Activated T-helper 2 cell treated with anti-CD3 and anti-CD28 coated beads, Interferon-gamma antibody, Interleukin-2, Interleukin-4, amounts not matched to agents 10 μg/mL and 5 μg/mL and 100 μg/mL, durations not matched to agents 14 hours and 24 hours and 36 hours (primary cell): ENCODE measurements at regions not wholly inside any gene's neighbourhood (a gene's known extent, or its start where the extent isn't known, plus 50 kb on each side); places are given as distances from the start of the nearest gene placed in this dataset.

Experiments used
- DNase-seq: peaks from one replicate; pipeline ENCODE4 v3.0.0; 2021; ENCODE audit warnings: low spot score
- H3K27ac Mint-ChIP-seq: one replicate; pipeline ENCODE4 v1.8.0; 2021; ENCODE audit warnings: mixed read lengths
- H3K27me3 Mint-ChIP-seq: one replicate; pipeline ENCODE4 v1.8.0; 2021; ENCODE audit warnings: low read depth, mixed read lengths
- H3K36me3 Mint-ChIP-seq: one replicate; pipeline ENCODE4 v1.8.0; 2021; ENCODE audit warnings: low read depth, mixed read lengths
- H3K4me1 Mint-ChIP-seq: one replicate; pipeline ENCODE4 v1.8.0; 2021; ENCODE audit warnings: low read depth, mixed read lengths
- H3K4me3 Mint-ChIP-seq: one replicate; pipeline ENCODE4 v1.8.0; 2021; ENCODE audit warnings: low read depth, mild to moderate bottlenecking, moderate library complexity, mixed read lengths
- H3K9me3 Mint-ChIP-seq: one replicate; pipeline ENCODE4 v1.8.0; 2021; ENCODE audit warnings: mixed read lengths
- intact Hi-C: fragments of 100-400 bp; cut with micrococcal nuclease; formaldehyde crosslinking; loops from one replicate; pipeline ENCODE4 v1.15.1; 2023

DNA sequence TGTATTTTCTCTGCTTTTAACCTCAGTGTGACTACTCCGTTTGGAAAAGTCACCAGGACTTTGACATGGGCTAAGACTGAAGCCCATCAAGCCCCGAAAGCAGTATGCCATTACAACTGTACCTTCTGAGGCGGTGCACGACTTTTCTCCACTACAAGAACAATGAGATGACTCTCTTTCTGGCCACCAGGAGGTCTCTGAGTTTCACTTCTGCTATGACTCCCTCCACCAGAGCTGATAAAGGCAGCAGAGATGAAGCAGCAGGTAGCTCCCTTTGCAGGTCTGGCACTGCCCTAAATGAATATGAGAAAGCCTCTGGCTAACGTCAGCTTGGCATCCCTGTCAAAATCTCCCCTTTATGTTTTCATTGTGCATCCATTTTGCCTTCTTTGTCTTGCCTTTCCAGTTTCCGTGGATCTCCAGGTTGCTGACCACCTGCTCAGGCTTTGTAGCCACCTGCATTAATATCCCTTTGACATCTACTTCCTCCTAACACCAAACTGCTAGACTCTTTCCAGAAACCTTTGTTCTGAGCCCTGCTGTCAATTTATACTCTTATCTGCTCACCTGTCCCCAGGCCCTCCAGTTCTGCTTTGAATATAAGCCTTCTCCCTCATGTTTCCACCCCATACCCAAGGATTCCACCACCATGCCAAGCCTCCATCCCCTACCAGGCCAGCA lies 221.7 kb downstream of the ZNF608 start:
- intact Hi-C loops, result no loop called here

DNA sequence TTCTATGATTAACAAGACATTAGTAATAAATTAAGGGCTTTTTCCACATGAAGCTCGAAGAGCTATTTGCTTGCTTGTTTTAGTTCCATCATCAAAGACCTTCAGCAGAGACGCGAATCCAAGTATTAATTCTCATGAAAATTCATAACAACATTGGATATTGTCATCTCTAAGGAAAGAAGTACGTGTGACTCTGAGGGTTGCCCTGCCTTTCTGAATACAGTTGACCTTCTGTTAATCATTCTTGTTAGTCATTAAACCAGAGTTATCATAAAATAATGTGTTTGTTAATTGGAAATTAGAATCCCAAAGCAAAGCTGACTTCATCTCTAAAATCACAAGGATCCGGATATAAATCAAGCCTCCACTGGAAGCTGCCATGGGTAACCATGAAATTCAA lies 222.5 kb downstream of the ZNF608 start:
- H3K4me3 Mint-ChIP-seq, result no peak overlapping the region
- H3K4me1 Mint-ChIP-seq, result no peaks in the 10 kb centered on the region

More for the DNA sequence above, 221.7 kb downstream of the ZNF608 start:
- Mint-ChIP-seq H3K27ac (no peak overlapping the region), H3K9me3 (no peaks in the 10 kb centered on the region), H3K27me3 (no peaks in the 10 kb centered on the region), H3K36me3 (no peaks in the 10 kb centered on the region), H3K4me1 (no peaks in the 10 kb centered on the region), H3K4me3 (no peak overlapping the region)
- no peak for DNase-seq

DNA sequence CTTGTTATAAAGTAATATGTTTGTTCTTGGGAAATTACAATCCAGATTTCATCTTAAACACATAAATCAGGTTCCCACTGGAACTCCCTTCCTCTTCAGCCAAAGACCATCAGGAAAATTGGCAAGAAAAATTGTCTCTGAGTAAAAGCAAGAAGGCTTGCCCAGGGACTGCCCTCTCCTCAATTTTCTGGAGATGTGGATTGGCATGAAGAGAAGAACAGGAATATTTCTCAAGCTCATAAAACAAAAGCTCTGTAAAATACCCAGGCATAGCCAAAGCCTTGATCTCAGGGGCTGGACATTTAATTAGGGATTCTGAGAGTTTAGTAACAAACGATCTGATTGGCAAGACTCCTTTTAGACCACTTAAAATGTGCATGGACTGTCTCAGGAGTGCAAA lies 223.4 kb downstream of the ZNF608 start:
- DNase-seq, result no peak
- intact Hi-C loops, result no loop called here
- H3K27ac Mint-ChIP-seq, result no peak overlapping the region
- H3K36me3 Mint-ChIP-seq, result no peaks in the 10 kb centered on the region
- no peak overlapping the region for H3K4me3 Mint-ChIP-seq
- H3K4me1 Mint-ChIP-seq, result no peaks in the 10 kb centered on the region
- H3K9me3 Mint-ChIP-seq, result no peaks in the 10 kb centered on the region
- H3K27me3 Mint-ChIP-seq, result no peaks in the 10 kb centered on the region

More for the DNA sequence above, 222.5 kb downstream of the ZNF608 start:
- no peaks in the 10 kb centered on the region for H3K27me3 Mint-ChIP-seq
- no peaks in the 10 kb centered on the region for H3K36me3 Mint-ChIP-seq
- H3K9me3 Mint-ChIP-seq, result no peaks in the 10 kb centered on the region
- intact Hi-C loops, result no loop called here
- H3K27ac Mint-ChIP-seq, result no peak overlapping the region
- DNase-seq, result no peak

DNA sequence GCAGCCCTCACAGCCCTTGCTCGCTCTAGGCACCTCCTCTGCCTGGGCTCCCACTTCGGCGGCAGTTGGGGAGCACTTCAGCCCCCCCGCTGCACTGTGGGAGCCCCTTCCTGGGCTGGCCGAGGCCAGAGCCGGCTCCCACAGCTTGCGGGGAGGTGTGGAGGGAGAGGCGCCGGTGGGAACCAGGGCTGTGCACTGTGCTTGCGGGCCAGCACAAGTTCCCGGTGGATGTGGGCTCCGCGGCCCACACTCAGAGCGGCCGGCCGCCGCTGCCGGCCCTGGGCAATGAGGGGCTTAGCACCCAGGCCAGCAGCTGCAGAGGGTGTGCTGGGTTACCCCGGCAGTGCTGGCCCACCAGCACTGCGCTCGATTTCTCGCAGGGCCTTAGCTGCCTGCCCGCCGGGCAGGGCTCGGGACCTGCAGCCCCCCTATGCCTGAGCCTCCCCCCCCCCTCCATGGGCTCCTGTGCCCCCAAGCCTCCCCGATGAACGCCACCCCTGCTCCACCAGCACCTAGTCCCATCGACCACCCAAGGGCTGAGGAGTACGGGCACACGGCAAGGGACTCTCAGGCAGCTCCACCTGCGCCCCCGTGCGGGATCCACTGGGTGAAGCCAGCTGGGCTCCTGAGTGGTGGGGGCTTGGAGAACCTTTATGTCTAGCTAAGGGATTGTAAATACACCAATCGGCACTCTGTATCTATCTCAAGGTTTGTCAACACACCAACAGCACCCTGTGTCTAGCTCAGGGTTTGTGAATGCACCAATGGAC lies 224.8 kb downstream of the ZNF608 start:
- DNase-seq, result no peak
- intact Hi-C loops, result no loop called here
- H3K27ac Mint-ChIP-seq, result no peak overlapping the region
- H3K4me3 Mint-ChIP-seq, result no peak overlapping the region
- no peaks in the 10 kb centered on the region for H3K9me3 Mint-ChIP-seq
- no peaks in the 10 kb centered on the region for H3K36me3 Mint-ChIP-seq
- H3K27me3 Mint-ChIP-seq, result no peaks in the 10 kb centered on the region
- H3K4me1 Mint-ChIP-seq, result no peaks in the 10 kb centered on the region

DNA sequence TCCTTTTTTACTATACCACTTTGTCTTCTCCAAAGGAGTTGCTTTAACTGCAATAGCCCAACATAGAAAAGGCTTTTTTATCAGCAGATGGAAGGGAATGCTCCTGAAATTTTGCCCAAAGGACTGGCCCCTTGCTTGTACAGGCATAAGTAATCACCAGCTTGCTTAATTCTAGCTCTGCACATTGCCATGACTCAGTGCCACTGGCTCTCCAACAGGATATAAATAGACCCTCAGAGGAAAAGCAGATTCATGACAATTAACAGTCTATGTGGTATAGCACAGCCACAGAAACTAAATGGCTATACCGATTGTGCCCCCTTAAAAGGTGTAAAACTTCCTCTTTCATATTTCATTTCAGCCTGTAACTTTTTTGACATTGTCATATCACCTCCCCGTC lies 227.0 kb downstream of the ZNF608 start:
- DNase-seq, result no peak
- Mint-ChIP-seq H3K27me3 (no peaks in the 10 kb centered on the region), H3K4me1 (no peaks in the 10 kb centered on the region), H3K9me3 (no peaks in the 10 kb centered on the region), H3K36me3 (no peaks in the 10 kb centered on the region), H3K27ac (no peak overlapping the region), H3K4me3 (no peak overlapping the region)
- intact Hi-C loops, result no loop called here

DNA sequence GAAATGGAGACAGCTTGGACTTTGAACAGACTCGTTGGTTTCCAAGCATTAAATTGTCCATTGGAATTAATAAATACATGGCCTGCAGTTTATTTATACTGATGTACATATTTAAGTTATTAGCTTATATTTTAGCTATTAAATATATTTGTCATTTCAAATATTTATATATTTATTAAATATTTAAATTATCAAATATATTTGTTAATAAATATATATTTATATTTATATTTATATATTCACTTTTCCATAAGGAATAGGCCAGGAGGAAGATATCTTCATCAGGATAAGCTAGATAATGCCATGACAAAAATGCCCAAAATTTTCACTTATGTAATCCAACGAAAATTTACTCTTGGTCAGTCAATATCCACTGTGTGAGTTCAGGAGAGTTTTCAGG lies 229.9 kb downstream of the ZNF608 start:
- H3K9me3 Mint-ChIP-seq, result no peaks in the 10 kb centered on the region
- no peak for DNase-seq
- H3K4me1 Mint-ChIP-seq, result no peaks in the 10 kb centered on the region
- H3K36me3 Mint-ChIP-seq, result no peaks in the 10 kb centered on the region
- H3K27ac Mint-ChIP-seq, result no peak overlapping the region
- H3K27me3 Mint-ChIP-seq, result no peaks in the 10 kb centered on the region
- H3K4me3 Mint-ChIP-seq, result no peak overlapping the region
- intact Hi-C loops, result no loop called here

DNA sequence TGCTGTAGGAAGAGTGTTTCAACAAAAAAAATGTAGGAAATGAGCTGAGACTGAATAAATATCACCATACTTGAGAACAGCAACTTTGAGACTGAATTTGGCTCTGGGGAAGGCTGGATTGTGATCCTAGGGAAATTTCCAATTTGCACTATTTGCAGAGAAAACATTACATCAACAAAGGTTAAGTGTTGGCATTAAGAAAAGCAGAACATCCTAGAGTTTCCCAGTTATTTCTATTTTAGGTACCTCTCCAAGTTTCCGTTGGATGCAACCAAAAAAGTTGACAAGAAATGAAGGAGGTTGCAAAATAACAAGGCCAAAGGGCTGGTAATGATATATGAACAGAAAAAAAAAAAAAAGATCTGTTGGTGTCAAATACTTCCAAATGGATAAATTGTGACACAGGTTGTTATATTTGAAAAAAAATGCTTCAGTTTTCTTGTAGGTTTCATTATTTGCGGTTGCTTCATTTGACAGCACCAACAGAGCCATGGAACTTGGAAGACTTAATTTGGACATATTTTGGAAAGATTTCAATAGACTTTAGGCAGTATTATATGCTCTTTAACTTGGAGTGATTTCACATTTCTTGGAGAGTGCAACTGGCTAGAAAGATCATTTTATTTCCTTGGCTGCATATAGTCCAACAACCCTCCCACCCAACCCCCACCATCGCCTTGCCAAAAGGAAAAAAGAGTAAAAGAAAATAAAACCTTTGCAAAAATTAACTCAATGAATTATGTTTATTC lies 230.8 kb downstream of the ZNF608 start:
- Mint-ChIP-seq H3K4me3 (no peak overlapping the region), H3K4me1 (no peaks in the 10 kb centered on the region), H3K36me3 (no peaks in the 10 kb centered on the region), H3K9me3 (no peaks in the 10 kb centered on the region), H3K27me3 (no peaks in the 10 kb centered on the region), H3K27ac (no peak overlapping the region)
- no peak for DNase-seq
- intact Hi-C loops, result no loop called here

DNA sequence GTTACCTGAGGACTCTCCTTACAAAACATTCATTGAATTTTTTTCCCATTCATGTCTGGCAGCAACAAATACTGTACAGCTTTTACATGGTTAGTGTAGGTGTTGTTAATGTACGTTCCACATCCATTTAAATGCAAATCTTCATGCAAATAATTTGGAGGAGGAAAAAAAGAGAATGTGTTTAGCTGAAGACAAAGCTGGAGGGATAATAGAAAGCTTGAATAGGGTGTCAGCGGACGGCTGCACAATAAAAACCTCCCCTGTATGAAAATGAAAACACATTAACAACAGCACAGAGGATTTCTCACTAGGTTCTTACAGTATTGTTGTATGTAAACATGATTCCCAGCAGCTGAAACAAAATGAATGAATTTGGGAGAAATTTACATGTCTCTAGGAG lies 231.5 kb downstream of the ZNF608 start:
- no peak for DNase-seq
- Mint-ChIP-seq H3K36me3 (no peaks in the 10 kb centered on the region), H3K4me3 (no peak overlapping the region), H3K4me1 (no peaks in the 10 kb centered on the region), H3K27me3 (no peaks in the 10 kb centered on the region), H3K27ac (no peak overlapping the region), H3K9me3 (no peaks in the 10 kb centered on the region)
- intact Hi-C loops, result no loop called here

DNA sequence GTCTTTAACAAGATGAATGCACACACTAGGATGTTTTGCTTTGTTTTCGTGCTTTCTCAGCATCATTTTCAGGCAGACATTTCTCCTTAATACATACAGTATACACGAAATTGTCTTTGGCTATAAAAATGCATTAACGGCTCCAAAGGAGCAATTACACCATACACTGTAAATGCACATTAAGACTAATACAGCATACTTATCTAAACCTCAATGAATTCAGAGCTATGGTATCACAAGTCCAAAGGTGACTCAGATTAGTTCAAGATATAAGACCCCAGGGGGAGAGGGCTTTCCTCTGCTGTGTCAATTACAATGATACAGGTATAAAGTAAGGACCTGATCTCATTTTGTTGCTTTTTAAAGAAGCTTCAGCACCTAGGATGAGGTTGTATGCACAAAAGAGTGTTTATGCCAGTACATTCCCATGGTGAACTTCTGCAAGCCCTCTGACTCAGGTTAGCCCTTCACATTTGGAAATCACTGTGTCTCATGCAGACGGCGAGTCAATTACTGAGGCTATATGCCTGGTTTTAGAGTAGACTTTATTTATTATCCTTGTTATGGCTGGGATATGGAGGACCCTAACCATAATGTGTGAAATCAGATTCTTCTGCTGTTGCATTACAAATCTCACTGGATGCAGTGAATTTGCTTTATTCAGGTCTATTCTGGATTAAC lies 233.3 kb downstream of the ZNF608 start:
- no peaks in the 10 kb centered on the region for H3K27me3 Mint-ChIP-seq
- H3K9me3 Mint-ChIP-seq, result no peaks in the 10 kb centered on the region
- intact Hi-C loops, result no loop called here
- no peaks in the 10 kb centered on the region for H3K36me3 Mint-ChIP-seq
- H3K4me1 Mint-ChIP-seq, result no peaks in the 10 kb centered on the region
- no peak overlapping the region for H3K27ac Mint-ChIP-seq
- no peak overlapping the region for H3K4me3 Mint-ChIP-seq
- no peak for DNase-seq

DNA sequence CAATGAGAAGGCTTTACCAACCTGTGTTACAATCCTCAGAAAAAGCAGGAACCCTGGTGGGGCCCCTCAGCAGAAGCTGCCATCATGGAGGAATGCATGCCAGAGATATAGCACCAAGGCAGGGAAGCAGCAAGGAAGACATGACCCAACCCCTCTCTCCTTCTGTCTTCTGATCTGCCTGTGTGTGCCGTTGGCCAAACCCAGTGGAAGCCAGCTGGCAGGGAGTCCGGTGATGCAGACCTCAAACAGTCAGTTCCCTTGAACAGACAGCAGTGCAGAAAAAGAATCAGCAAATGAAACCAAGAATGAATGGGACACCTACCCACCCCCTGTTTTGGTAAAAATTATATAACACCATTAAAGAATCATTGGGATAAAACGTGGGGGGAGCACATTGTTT lies 234.2 kb downstream of the ZNF608 start:
- H3K36me3 Mint-ChIP-seq, result no peaks in the 10 kb centered on the region
- intact Hi-C loops, result no loop called here

DNA sequence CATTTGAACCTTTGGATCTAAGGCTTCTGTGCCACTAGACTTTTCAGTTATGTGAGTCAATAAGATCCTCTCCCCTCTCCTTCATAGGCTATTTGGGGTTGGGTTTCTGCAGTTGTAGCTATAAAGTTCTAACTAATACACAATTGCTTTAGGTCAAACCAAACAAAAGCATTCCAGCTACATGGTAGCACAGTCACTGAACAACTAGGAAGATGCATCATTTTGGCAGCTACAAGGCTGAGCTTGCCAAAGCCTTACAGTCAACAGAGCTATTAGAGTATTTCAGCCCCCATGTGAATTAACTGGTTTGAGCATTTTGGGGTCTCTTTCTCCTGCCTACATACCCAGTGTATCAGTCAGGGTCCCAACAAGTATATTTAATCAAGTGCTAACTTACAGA lies 234.6 kb downstream of the ZNF608 start:
- H3K27me3 Mint-ChIP-seq, result no peaks in the 10 kb centered on the region
- no peaks in the 10 kb centered on the region for H3K4me1 Mint-ChIP-seq
- no peaks in the 10 kb centered on the region for H3K36me3 Mint-ChIP-seq
- H3K4me3 Mint-ChIP-seq, result no peak overlapping the region
- DNase-seq, result no peak
- H3K27ac Mint-ChIP-seq, result no peak overlapping the region
- no peaks in the 10 kb centered on the region for H3K9me3 Mint-ChIP-seq
- intact Hi-C loops, result no loop called here

More for the DNA sequence above, 234.2 kb downstream of the ZNF608 start:
- DNase-seq, result no peak
- no peaks in the 10 kb centered on the region for H3K27me3 Mint-ChIP-seq
- no peaks in the 10 kb centered on the region for H3K4me1 Mint-ChIP-seq
- no peak overlapping the region for H3K27ac Mint-ChIP-seq
- H3K9me3 Mint-ChIP-seq, result no peaks in the 10 kb centered on the region
- no peak overlapping the region for H3K4me3 Mint-ChIP-seq

DNA sequence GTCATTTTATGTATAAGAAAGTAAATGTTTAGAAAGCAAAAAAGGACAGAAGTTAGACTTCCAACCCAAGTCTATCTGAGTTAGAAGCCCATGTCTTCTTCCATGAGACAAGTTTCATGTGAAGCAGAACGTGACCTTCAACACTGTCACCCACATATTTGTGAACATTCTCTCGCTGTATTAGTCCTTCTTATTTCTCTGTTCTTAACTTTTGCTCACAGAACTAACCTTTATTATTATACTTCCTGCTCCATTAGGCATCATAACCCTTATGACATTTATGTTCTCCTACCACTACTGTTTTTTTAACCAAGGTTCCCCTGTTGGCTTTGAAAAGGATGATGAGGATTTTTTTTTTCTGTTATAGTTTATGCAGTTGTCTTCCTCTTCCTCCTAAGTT lies 238.8 kb downstream of the ZNF608 start:
- no peak for DNase-seq
- no peaks in the 10 kb centered on the region for H3K4me1 Mint-ChIP-seq
- no peak overlapping the region for H3K27ac Mint-ChIP-seq
- H3K36me3 Mint-ChIP-seq, result no peaks in the 10 kb centered on the region
- H3K4me3 Mint-ChIP-seq, result no peak overlapping the region
- no peaks in the 10 kb centered on the region for H3K27me3 Mint-ChIP-seq
- intact Hi-C loops, result no loop called here
- no peaks in the 10 kb centered on the region for H3K9me3 Mint-ChIP-seq
